VCaP (cell line): ENCODE measurements at regions not wholly inside any gene's neighbourhood (a gene's known extent, or its start where the extent isn't known, plus 50 kb on each side); places are given as distances from the start of the nearest gene placed in this dataset.

Experiments used
- H3K27ac ChIP-seq: fragments of 450-650 bp; 2 replicates; pipeline ENCODE4 v1.5.1; 2017
- CTCF ChIP-seq: fragments of 450-650 bp; conservative IDR thresholded peaks from 2 replicates; pipeline ENCODE4 v1.5.1; 2017; ENCODE audit warnings: mild to moderate bottlenecking, moderate library complexity

GRCh38 chr13:58633226-58633625 is 1001.7 kb downstream of the PCDH17 start:
- no peak overlapping the region for H3K27ac ChIP-seq
- TF ChIP-seq CTCF, result no peak

- no peak overlapping the region for H3K27ac ChIP-seq
- no peak for TF ChIP-seq CTCF
Observed at GRCh38 chr13:58655086-58655485, 1023.5 kb downstream of the PCDH17 start.

GRCh38 chr13:58660826-58661225 is 1029.3 kb downstream of the PCDH17 start:
- TF ChIP-seq CTCF, result no peak
- no peak overlapping the region for H3K27ac ChIP-seq

GRCh38 chr13:58666331-58666730 is 1034.8 kb downstream of the PCDH17 start:
- no peak overlapping the region for H3K27ac ChIP-seq
- TF ChIP-seq CTCF, result no peak

- TF ChIP-seq CTCF, result no peak
- H3K27ac ChIP-seq, result no peak overlapping the region
Observed at GRCh38 chr13:58667096-58667495, 1035.6 kb downstream of the PCDH17 start.

- no peak overlapping the region for H3K27ac ChIP-seq
- no peak for TF ChIP-seq CTCF
Observed at GRCh38 chr13:58680115-58680514, 1048.6 kb downstream of the PCDH17 start.

- TF ChIP-seq CTCF, result no peak
- H3K27ac ChIP-seq, result no peak overlapping the region
Observed at GRCh38 chr13:58682616-58683015, 1051.1 kb downstream of the PCDH17 start.

GRCh38 chr13:58687148-58687547 is 1055.6 kb downstream of the PCDH17 start:
- no peak overlapping the region for H3K27ac ChIP-seq

More at GRCh38 chr13:58687148-58687547, 1055.6 kb downstream of the PCDH17 start:
- TF ChIP-seq CTCF, result no peak
